ENCODE measurements at regions not wholly inside any gene's neighbourhood (a gene's known extent, or its start where the extent isn't known, plus 50 kb on each side); places are given as distances from the start of the nearest gene placed in this dataset.
"Not testable (repeated sequence)": the region's sequence is repeated elsewhere in the genome, so short reads cannot be mapped to it uniquely, and the experiment has no call there.

DNA sequence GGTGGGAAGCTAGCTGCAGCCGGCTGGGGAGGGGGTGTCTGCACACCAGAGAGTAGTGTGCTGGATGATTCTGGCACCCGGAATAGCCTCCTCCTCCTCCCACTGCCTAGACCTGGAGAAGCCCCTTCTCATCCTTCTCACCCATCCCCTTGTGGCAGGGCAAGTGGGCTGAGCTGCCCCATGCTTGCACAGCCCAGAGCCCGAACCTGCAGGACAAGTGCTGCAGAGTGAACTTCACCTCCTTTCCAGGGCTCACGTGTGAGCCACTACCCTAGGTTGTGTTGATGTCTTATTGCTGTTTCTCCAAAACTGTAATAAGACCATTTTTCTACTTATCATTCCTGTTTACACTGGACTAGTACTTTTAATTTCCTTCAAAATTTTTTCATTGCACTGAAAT, 56.1 kb upstream of the GLYATL1B start:
- H3K27ac ChIP-seq (replicated peaks; ENCODE audit: low read length) = no peak overlapping the region
- H3K14ac ChIP-seq (ENCODE audit: low read length) = peak overlapping the region; percentile 71
- no peak overlapping the region for H2AFZ ChIP-seq (ENCODE audit: low read length)
- H2BK15ac ChIP-seq (ENCODE audit: low read length) = no peak overlapping the region
- H2AK5ac ChIP-seq (ENCODE audit: low read depth, low read length) = no peak overlapping the region
- H3K4me1 ChIP-seq (ENCODE audit: control insufficient read depth in 2 of 2, insufficient read depth in 1 of 2, low read depth in 1 of 2, low read length in 2 of 2) = no peaks in the 10 kb centered on the region
- no peak overlapping the region for H2BK12ac ChIP-seq (ENCODE audit: low read length)
- no peak overlapping the region for H2BK120ac ChIP-seq (ENCODE audit: low read depth, low read length)
- H3K79me1 ChIP-seq (ENCODE audit: low read depth, low read length) = no peaks in the 10 kb centered on the region
- no peak overlapping the region for H3K4me2 ChIP-seq (ENCODE audit: insufficient read depth, low read length, poor library complexity, severe bottlenecking)
- H4K8ac ChIP-seq (ENCODE audit: low read depth, low read length) = no peak overlapping the region
- H3K18ac ChIP-seq (ENCODE audit: low read length) = peak overlapping the region; percentile 76
- H3K36me3 ChIP-seq (replicated peaks in 1 of 2; ENCODE audit: control insufficient read depth in 2 of 2, insufficient read depth in 2 of 2, low read length in 2 of 2) = no peaks in the 10 kb centered on the region
- H3K4me3 ChIP-seq (ENCODE audit: low read length in 2 of 2) = no peak overlapping the region
- WGBS, 2 donors (ENCODE audit: extremely low coverage in 2 of 2, insufficient read length in 2 of 2, insufficient replicate concordance in 1 of 2) = no CpG with 5 or more reads among the region's 4 CpGs
- H4K91ac ChIP-seq (ENCODE audit: low read depth, low read length, poor library complexity) = no peak overlapping the region
- no peak overlapping the region for H2BK5ac ChIP-seq (ENCODE audit: low read length)
- DNase-seq (ENCODE audit: low spot score) = no peak
- H3K9ac ChIP-seq (ENCODE audit: low read depth, low read length, poor library complexity) = no peak overlapping the region
- H3K9me3 ChIP-seq (replicated peaks in 1 of 2; ENCODE audit: control insufficient read depth in 2 of 2, insufficient read depth in 1 of 2, low read depth in 1 of 2, low read length in 2 of 2) = no peaks in the 10 kb centered on the region
- H3K4ac ChIP-seq (ENCODE audit: low read length) = no peak overlapping the region
- H3K27me3 ChIP-seq (ENCODE audit: control insufficient read depth in 3 of 3, insufficient read depth in 3 of 3, low read depth in 1 of 3, low read length in 3 of 3) = no peaks in the 10 kb centered on the region
- H3K23ac ChIP-seq (ENCODE audit: low read depth, low read length, poor library complexity) = no peak overlapping the region

DNA sequence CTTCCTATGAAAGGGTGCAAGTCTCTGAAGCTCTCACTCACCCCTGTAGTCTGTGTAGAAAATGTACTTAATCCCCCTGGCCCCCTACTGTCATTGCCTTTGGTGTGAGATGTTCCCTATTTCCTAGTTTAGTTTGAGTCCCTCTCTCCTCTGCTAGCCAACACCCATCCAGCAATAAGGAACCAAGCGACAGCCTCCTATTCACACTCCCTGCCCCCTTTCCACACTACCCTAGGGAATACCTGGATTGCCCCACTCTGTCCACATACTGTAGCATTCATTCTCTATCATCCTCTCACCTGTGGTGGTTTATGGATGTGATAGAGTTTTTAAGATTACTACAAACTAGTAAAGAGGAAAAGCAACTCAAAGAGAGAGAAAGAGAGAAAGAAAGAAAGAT, 54.4 kb upstream of the GLYATL1B start:
- not testable (repeated sequence) for H3K4me1 ChIP-seq (ENCODE audit: control insufficient read depth in 2 of 2, insufficient read depth in 1 of 2, low read depth in 1 of 2, low read length in 2 of 2); H2AK5ac ChIP-seq (ENCODE audit: low read depth, low read length); H3K9me3 ChIP-seq (replicated peaks in 1 of 2; ENCODE audit: control insufficient read depth in 2 of 2, insufficient read depth in 1 of 2, low read depth in 1 of 2, low read length in 2 of 2); H3K27me3 ChIP-seq (ENCODE audit: control insufficient read depth in 3 of 3, insufficient read depth in 3 of 3, low read depth in 1 of 3, low read length in 3 of 3); H3K9ac ChIP-seq (ENCODE audit: low read depth, low read length, poor library complexity); H3K36me3 ChIP-seq (replicated peaks in 1 of 2; ENCODE audit: control insufficient read depth in 2 of 2, insufficient read depth in 2 of 2, low read length in 2 of 2); H3K14ac ChIP-seq (ENCODE audit: low read length); H3K4me3 ChIP-seq (ENCODE audit: low read length in 2 of 2); H3K79me1 ChIP-seq (ENCODE audit: low read depth, low read length); H2BK5ac ChIP-seq (ENCODE audit: low read length); H2BK120ac ChIP-seq (ENCODE audit: low read depth, low read length); H3K27ac ChIP-seq (replicated peaks; ENCODE audit: low read length); H2BK12ac ChIP-seq (ENCODE audit: low read length); H3K4me2 ChIP-seq (ENCODE audit: insufficient read depth, low read length, poor library complexity, severe bottlenecking); H3K23ac ChIP-seq (ENCODE audit: low read depth, low read length, poor library complexity); H4K91ac ChIP-seq (ENCODE audit: low read depth, low read length, poor library complexity); H3K4ac ChIP-seq (ENCODE audit: low read length); H4K8ac ChIP-seq (ENCODE audit: low read depth, low read length); H2AFZ ChIP-seq (ENCODE audit: low read length); H2BK15ac ChIP-seq (ENCODE audit: low read length); DNase-seq (ENCODE audit: low spot score); H3K18ac ChIP-seq (ENCODE audit: low read length)
- WGBS, 2 donors (ENCODE audit: extremely low coverage in 2 of 2, insufficient read length in 2 of 2, insufficient replicate concordance in 1 of 2) = no CpG with 5 or more reads among the region's 1 CpG

Measured in neuronal stem cell (in vitro differentiated cells).